GM18867 (cell line): ENCODE measurements at regions not wholly inside any gene's neighbourhood (a gene's known extent, or its start where the extent isn't known, plus 50 kb on each side); places are given as distances from the start of the nearest gene placed in this dataset.

Source experiments
- ATAC-seq: cut with Tn5 transposase; IDR thresholded peaks from one replicate; pipeline ENCODE4 v1.9.1; 2021; ENCODE audit warnings: mild to moderate bottlenecking, moderate library complexity; ENCODE audit not compliant: unreplicated experiment

- ATAC-seq = no peak
These were observed 161.1 kb upstream of the EPHA7 start for GRCh38 chr6:93580446-93580845.

GRCh38 chr6:93575495-93576267 lies 156.3 kb upstream of the EPHA7 start:
- ATAC-seq = no peak

- ATAC-seq = no peak
These were observed 154.9 kb upstream of the EPHA7 start for GRCh38 chr6:93574299-93574698.

- no peak for ATAC-seq
These were observed 152.0 kb upstream of the EPHA7 start for GRCh38 chr6:93571346-93571745.

- no peak for ATAC-seq
These were observed 148.8 kb upstream of the EPHA7 start for GRCh38 chr6:93568169-93568568.

DNA sequence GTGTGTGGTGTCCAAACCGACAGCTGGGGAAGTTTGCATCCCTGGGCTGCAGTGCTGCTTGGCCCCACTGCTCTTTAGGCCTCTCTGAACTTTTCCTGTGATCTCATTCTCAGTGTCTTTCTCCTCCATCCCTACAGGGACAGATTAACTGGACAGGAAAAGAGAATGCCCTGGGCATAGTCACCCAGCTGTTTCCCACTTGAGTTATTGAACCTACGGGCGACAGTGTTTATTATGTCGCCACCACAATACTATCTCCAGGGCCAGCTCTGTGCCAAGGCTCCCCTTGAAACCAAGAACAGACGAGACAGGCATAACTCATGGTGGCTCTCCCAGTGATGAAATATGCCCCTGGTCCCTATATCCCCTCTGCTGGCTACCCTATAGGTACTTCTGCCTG lies 147.8 kb upstream of the EPHA7 start:
- ATAC-seq = no peak

DNA sequence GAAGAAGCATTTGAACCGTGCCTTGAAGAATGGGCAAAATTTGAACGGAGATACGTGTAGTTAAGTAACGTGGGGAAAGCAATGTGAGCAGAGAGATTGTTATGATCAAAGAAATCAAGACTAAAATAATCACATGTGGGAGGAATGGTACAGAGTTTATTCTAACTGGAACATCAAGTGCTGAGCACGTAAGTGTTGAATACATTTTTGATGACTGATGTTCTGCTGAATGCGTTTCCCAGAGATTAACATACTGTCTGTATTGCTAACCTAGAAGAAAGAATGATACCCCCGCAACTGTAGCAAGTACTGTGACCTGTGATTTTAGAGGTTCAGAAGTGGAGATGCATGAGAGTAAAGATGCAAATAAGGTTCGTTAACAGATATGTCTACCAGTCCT lies 146.9 kb upstream of the EPHA7 start:
- no peak for ATAC-seq

DNA sequence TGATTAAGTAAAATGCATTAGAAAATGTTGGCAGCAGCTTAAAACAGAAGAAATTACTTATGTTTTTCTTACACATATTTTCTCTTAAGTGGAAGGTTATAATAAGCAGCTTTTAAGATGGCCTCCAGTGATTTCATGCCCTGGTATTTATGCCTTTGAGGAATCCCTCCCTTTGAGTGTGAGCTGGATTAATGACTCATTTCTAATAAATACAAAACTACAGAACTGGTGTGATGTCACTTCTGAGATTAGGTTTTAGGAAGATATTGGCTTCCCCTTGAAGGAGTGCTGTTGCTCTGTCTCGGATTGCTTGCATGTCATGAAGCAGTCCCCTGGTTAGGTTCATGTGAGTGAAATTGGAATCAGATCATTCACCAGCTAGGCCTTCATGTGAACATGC lies 143.2 kb upstream of the EPHA7 start:
- ATAC-seq = no peak

- ATAC-seq = no peak
These were observed 135.9 kb upstream of the EPHA7 start for GRCh38 chr6:93555292-93555691.

DNA sequence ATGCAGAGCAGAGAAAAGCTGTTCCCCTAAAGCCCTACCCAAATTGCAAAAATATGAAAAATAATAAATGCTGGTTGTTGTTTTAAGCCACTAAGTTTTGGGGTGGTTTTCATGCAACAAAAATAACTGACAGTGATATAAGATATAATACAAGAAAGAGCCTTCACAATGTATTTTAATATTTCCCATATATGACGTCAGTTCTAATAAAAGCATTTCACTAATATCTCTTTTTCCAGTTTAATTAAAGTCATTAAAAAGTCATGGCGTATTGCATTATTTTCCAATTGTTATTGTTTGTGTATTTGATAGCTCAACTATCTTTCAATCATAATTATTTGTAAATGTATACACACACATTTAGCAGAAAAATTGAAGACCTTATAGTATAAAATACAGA lies 134.7 kb upstream of the EPHA7 start:
- no peak for ATAC-seq

DNA sequence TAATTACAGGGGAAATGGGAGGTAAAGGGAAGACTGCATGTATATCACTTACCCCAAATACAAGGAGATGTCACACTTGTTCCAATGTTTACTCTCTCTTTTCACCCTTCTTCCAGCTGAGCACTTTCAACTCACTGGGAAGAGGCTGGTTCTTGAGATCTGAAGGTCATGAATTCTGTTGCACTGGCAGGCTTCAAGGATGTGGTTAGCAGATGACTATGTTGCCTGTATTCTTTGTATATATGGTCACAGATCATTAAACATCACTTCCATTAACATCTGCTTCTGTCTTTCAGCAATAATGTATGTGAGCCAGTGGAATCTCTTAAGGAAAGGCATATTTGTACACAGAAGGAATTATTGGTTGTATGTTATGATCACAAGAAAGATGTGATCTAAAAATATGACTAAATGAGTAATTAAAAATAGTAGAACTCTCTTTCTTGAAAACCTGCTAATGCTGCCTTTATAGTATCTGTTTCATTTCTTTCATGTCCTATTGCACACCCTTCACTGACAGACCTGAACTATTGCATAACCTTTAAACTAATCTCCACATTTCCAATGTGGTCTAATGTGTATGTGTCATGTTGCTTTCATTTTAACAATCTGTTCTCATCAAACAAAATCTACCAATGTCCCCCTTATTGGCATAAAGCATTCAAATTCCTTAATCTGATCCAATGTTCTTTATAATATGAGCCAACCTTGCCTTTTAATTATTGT lies 131.4 kb upstream of the EPHA7 start:
- ATAC-seq = no peak

- ATAC-seq = no peak
These were observed 130.5 kb upstream of the EPHA7 start for GRCh38 chr6:93549868-93550267.

- ATAC-seq = no peak
These were observed 105.5 kb upstream of the EPHA7 start for GRCh38 chr6:93524671-93525451.

- no peak for ATAC-seq
These were observed 104.0 kb upstream of the EPHA7 start for GRCh38 chr6:93523365-93523764.

DNA sequence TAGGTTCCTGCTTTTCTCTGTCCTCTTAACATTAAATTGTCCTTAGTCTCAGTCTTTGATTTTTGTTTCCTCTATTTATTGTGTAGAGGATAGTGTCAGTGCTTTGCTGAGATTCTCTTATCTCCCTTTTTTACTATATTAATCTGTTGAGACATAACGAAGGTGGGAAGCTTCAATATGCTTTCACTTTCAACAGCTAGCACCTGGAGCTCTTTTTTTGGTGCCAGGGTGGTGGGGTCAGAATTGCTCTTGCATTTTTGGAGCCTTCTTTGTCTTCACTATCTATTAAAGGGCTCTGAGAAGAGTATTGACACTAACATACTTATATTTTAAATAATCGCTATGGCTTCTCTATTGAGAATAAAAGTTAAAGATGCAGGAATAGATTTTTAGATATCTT lies 97.1 kb upstream of the EPHA7 start:
- ATAC-seq = no peak

- no peak for ATAC-seq
These were observed 96.4 kb upstream of the EPHA7 start for GRCh38 chr6:93515736-93516135.

DNA sequence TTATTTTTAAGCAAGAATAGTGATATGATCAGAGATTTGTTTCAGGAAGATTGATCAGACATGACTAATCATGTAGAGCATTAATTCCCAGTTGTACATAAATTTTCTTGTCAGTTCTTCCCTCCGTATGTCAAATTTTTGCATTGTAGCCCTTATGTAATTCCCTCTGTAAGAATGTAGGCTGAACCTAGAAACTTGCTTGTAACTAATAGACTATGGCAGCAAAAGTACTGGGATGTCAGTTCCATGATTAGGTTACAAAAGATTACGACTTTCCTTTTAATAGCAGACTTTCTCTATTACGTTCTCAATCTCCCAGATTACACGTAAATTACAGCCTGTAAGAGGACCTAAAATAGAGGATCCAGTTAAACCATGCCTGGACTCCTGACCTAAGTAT lies 79.4 kb upstream of the EPHA7 start:
- ATAC-seq = no peak

GRCh38 chr6:93496548-93496947 lies 77.2 kb upstream of the EPHA7 start:
- ATAC-seq = no peak

DNA sequence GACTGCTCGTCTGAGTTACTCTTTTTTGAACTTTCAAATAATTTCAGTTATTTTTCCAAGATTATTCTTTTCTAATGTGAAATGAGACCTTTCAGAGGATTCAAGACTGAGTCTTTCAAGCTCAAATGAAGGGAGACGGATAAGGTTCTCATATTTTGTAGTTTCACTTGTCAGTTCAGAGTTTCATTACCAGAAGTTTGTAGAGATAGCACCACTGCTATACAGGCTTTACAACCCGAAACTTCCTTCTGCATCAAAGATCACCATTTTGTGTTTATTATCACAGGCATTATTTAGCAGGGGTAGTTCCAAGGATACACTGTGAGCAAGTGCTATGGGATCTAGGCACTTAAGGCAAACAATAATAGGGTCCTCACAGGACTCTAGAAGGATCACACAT lies 74.7 kb upstream of the EPHA7 start:
- ATAC-seq = no peak

- no peak for ATAC-seq
These were observed 55.4 kb upstream of the EPHA7 start for GRCh38 chr6:93474733-93475179.

DNA sequence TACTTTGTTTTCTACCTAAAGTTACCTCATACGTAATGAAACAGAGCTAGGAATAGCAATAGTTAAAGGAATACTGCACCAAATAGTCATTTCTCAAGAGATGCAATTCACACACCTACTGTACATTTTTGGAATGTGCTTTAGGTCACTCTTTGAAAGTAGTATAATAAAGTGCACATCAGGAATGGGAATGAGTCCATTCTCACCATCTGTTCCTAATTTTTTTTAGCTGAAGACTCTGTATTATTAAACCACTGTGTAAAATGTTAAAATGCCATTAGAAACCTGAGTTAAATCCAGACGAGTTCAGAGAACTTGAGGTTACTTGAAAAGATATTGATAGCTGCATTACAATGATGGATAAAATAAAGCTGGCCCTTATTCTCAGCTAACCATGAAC lies 51.9 kb upstream of the EPHA7 start:
- no peak for ATAC-seq
